H1 (cell line): ENCODE measurements at regions not wholly inside any gene's neighbourhood (a gene's known extent, or its start where the extent isn't known, plus 50 kb on each side); places are given as distances from the start of the nearest gene placed in this dataset.

Experiments used
- CTCF ChIA-PET: fragments of 300-600 bp; sonication (Branson Sonifier 250); formaldehyde crosslinking; loops from one replicate; lab custom pipeline; 2021; ENCODE audit not compliant: partially characterized antibody; lab: Charles Lee
- POLR2A ChIA-PET: fragments of 300-600 bp; sonication (Branson Sonifier 250); formaldehyde crosslinking; loops from one replicate; lab custom pipeline; 2021; ENCODE audit warnings: inconsistent platforms; ENCODE audit not compliant: partially characterized antibody; lab: Charles Lee
- DNase-seq, 2 experiments: peaks; one replicate each; pipeline versions ENCODE4 v3.0.0 to v3.0.0-alpha.2; 2010 to 2022; ENCODE audit warnings: low spot score in 2 of 2, low read depth in 1 of 2, mixed read lengths in 1 of 2
- FAIRE-seq: peaks from 2 replicates; lab custom pipeline; 2011; peaks lifted over from hg19 to GRCh38; lab: Jason Lieb, UNC
- H2AFZ ChIP-seq: 2 replicates; pipeline ENCODE4 v1.8.1; 2012; ENCODE audit warnings: low read length, inconsistent platforms
- H2AK5ac ChIP-seq: 2 replicates; pipeline ENCODE4 v1.6.1; 2013; ENCODE audit warnings: low read depth, low read length
- H2BK120ac ChIP-seq: replicated peaks from 2 replicates; pipeline ENCODE3; 2013; ENCODE audit warnings: low read depth, low read length, inconsistent platforms
- H2BK12ac ChIP-seq: 2 replicates; pipeline ENCODE4 v1.6.1; 2013; ENCODE audit warnings: low read depth, low read length
- H2BK15ac ChIP-seq: 2 replicates; pipeline ENCODE4 v1.6.1; 2013; ENCODE audit warnings: low read length
- H2BK20ac ChIP-seq: 2 replicates; pipeline ENCODE4 v1.6.1; 2013; ENCODE audit warnings: low read length
- H2BK5ac ChIP-seq: 2 replicates; pipeline ENCODE4 v1.6.1; 2013; ENCODE audit warnings: low read depth, low read length
- H3K14ac ChIP-seq: 2 replicates; pipeline ENCODE4 v1.6.1; 2013; ENCODE audit warnings: inconsistent platforms; ENCODE audit not compliant: insufficient read length
- H3K18ac ChIP-seq: 2 replicates; pipeline ENCODE4 v1.6.1; 2013; ENCODE audit warnings: low read length; ENCODE audit errors: extremely low read depth
- H3K23ac ChIP-seq: 2 replicates; pipeline ENCODE4 v1.6.1; 2013; ENCODE audit warnings: inconsistent platforms; ENCODE audit not compliant: insufficient read length
- H3K23me2 ChIP-seq: 2 replicates; pipeline ENCODE4 v1.6.1; 2013; ENCODE audit warnings: low read depth, low read length
- H3K27ac ChIP-seq: 2 replicates; pipeline ENCODE4 v1.6.1; 2011; ENCODE audit warnings: low read depth, low read length, inconsistent platforms
- H3K27me3 ChIP-seq, 4 experiments: replicated peaks in 1 of 4; 1 replicate in 1 of 4; 2 replicates in 3 of 4; pipeline versions ENCODE4 v1.6.1 to v1.8.1; 2011 to 2013; ENCODE audit warnings: low read length in 3 of 4, mild to moderate bottlenecking in 3 of 4, inconsistent platforms in 2 of 4, mixed read lengths in 2 of 4, moderate library complexity in 1 of 4; ENCODE audit not compliant: control insufficient read depth in 3 of 4, insufficient read depth in 3 of 4; ENCODE audit errors: extremely low read depth in 1 of 4
- H3K36me3 ChIP-seq, 4 experiments: 2 replicates each; pipeline versions ENCODE4 v1.6.1 to v1.8.1; 2011 to 2013; ENCODE audit warnings: mild to moderate bottlenecking in 4 of 4, low read length in 3 of 4, moderate library complexity in 2 of 4, control low read depth in 1 of 4, inconsistent platforms in 1 of 4; ENCODE audit not compliant: insufficient read depth in 4 of 4, control insufficient read depth in 2 of 4
- H3K4ac ChIP-seq: replicated peaks from 2 replicates; pipeline ENCODE3; 2013; ENCODE audit warnings: low read length, low read depth, mixed read lengths, inconsistent platforms; ENCODE audit not compliant: insufficient read length
- H3K4me1 ChIP-seq, 4 experiments: replicated peaks in 1 of 4; 1 replicate in 1 of 4; 2 replicates in 3 of 4; pipeline versions ENCODE4 v1.6.1 to v1.8.1; 2011 to 2013; ENCODE audit warnings: low read length in 3 of 4, inconsistent platforms in 2 of 4, mixed read lengths in 1 of 4; ENCODE audit not compliant: insufficient read depth in 4 of 4, control insufficient read depth in 3 of 4
- H3K4me2 ChIP-seq, 2 experiments: 2 replicates each; pipeline versions ENCODE4 v1.6.1 to v1.8.1; 2011 to 2013; ENCODE audit warnings: low read depth in 2 of 2, low read length in 2 of 2, control low read depth in 1 of 2, inconsistent platforms in 1 of 2, mild to moderate bottlenecking in 1 of 2; ENCODE audit not compliant: insufficient read depth in 1 of 2
- H3K4me3 ChIP-seq, 4 experiments: fragments of 200-600, 300-600 bp in 1 of 4; sonication (generic), shearing (Covaris generic), sonication (Bioruptor Twin) in 1 of 4; 2 replicates each; pipeline versions ENCODE4 v1.5.1 to v1.8.1; 2011 to 2016; ENCODE audit warnings: low read length in 4 of 4, low read depth in 3 of 4, control low read depth in 2 of 4, inconsistent platforms in 2 of 4, mild to moderate bottlenecking in 2 of 4, mixed read lengths in 1 of 4, moderate library complexity in 1 of 4; ENCODE audit not compliant: insufficient read depth in 2 of 4; ENCODE audit errors: extremely low read depth in 1 of 4
- H3K56ac ChIP-seq: replicated peaks from 2 replicates; pipeline ENCODE3; 2013; ENCODE audit warnings: low read depth, mild to moderate bottlenecking, mixed read lengths, low read length, inconsistent platforms; ENCODE audit not compliant: insufficient read length
- H3K79me1 ChIP-seq: 2 replicates; pipeline ENCODE4 v1.6.1; 2013; ENCODE audit warnings: low read depth, low read length, control low read depth
- H3K79me2 ChIP-seq, 2 experiments: 2 replicates each; pipeline versions ENCODE4 v1.6.1 to v1.8.1; 2012 to 2013; ENCODE audit warnings: low read length in 2 of 2, mild to moderate bottlenecking in 2 of 2, inconsistent platforms in 1 of 2; ENCODE audit not compliant: insufficient read depth in 2 of 2, control insufficient read depth in 1 of 2
- H3K9ac ChIP-seq, 4 experiments: replicated peaks in 1 of 4; 1 replicate in 1 of 4; 2 replicates in 3 of 4; pipeline versions ENCODE4 v1.6.1 to v1.8.1; 2011 to 2013; ENCODE audit warnings: low read depth in 3 of 4, low read length in 3 of 4, control low read depth in 2 of 4, mild to moderate bottlenecking in 2 of 4, moderate library complexity in 2 of 4, inconsistent platforms in 1 of 4; ENCODE audit errors: extremely low read depth in 1 of 4
- H3K9me3 ChIP-seq, 2 experiments: 2 replicates each; pipeline versions ENCODE4 v1.6.1 to v1.8.1; 2012 to 2013; ENCODE audit warnings: mild to moderate bottlenecking in 2 of 2, moderate library complexity in 2 of 2, control low read depth in 1 of 2, inconsistent platforms in 1 of 2, low read depth in 1 of 2, low read length in 1 of 2, mixed read lengths in 1 of 2; ENCODE audit not compliant: insufficient read depth in 2 of 2
- H4K20me1 ChIP-seq, 2 experiments: replicated peaks in 1 of 2; 2 replicates each; pipeline versions ENCODE3 to v1.8.1; 2011 to 2013; ENCODE audit warnings: inconsistent platforms in 2 of 2, low read length in 2 of 2, mild to moderate bottlenecking in 1 of 2; ENCODE audit not compliant: insufficient read depth in 2 of 2, control insufficient read depth in 1 of 2
- H4K5ac ChIP-seq: 2 replicates; pipeline ENCODE4 v1.6.1; 2013; ENCODE audit warnings: low read length, low read depth, mixed read lengths, inconsistent platforms; ENCODE audit not compliant: insufficient read length
- H4K8ac ChIP-seq: 2 replicates; pipeline ENCODE4 v1.8.0; 2013; ENCODE audit warnings: mild to moderate bottlenecking, moderate library complexity, low read length, inconsistent platforms; ENCODE audit not compliant: insufficient read depth; ENCODE audit errors: extremely low read depth
- H4K91ac ChIP-seq: replicated peaks from 2 replicates; pipeline ENCODE3; 2013; ENCODE audit warnings: low read length, mixed read lengths, inconsistent platforms; ENCODE audit not compliant: insufficient read length
- BACH1 ChIP-seq: IDR thresholded peaks from 2 replicates; pipeline ENCODE4 v1.6.1; 2012; ENCODE audit warnings: low read length, improper control_type of control experiment
- CBX8 ChIP-seq: fragments of 300-800, 300-1000 bp; sonication (generic); IDR thresholded peaks from 2 replicates; pipeline ENCODE4 v1.7.1; 2016; ENCODE audit warnings: low read depth, low read length, borderline replicate concordance
- CHD1 ChIP-seq: IDR thresholded peaks from 2 replicates; pipeline ENCODE4 v1.6.1; 2012; ENCODE audit warnings: low read depth, low read length, improper control_type of control experiment
- CREB1 ChIP-seq: IDR thresholded peaks from 2 replicates; pipeline ENCODE4 v1.6.1; 2012; ENCODE audit warnings: inconsistent platforms
- EGR1 ChIP-seq: IDR thresholded peaks from 2 replicates; pipeline ENCODE4 v1.6.1; 2011; ENCODE audit warnings: low read depth, low read length, borderline replicate concordance
- GABPA ChIP-seq: IDR thresholded peaks from 2 replicates; pipeline ENCODE4 v1.6.1; 2011; ENCODE audit warnings: mild to moderate bottlenecking, low read length, moderate library complexity, borderline replicate concordance; ENCODE audit not compliant: insufficient read depth
- HDAC2 ChIP-seq, 2 experiments: fragments of 300-600 bp in 1 of 2; sonication (generic) in 1 of 2; IDR thresholded peaks; 2 replicates each; pipeline ENCODE4 v1.6.1; 2011 to 2012; ENCODE audit warnings: low read depth in 2 of 2, low read length in 2 of 2, mild to moderate bottlenecking in 2 of 2, moderate library complexity in 2 of 2, borderline replicate concordance in 1 of 2, inconsistent platforms in 1 of 2
- JUN ChIP-seq: IDR thresholded peaks from 2 replicates; pipeline ENCODE4 v1.6.1; 2011; ENCODE audit warnings: low read depth, mild to moderate bottlenecking, improper control_type of control experiment, low read length
- RXRA ChIP-seq: IDR thresholded peaks from 2 replicates; pipeline ENCODE4 v1.6.1; 2011; ENCODE audit warnings: low read depth, mild to moderate bottlenecking, low read length, moderate library complexity; ENCODE audit not compliant: insufficient read depth
- SIN3A ChIP-seq, 2 experiments: IDR thresholded peaks in 1 of 2; conservative IDR thresholded peaks in 1 of 2; 2 replicates each; pipeline ENCODE4 v1.6.1; 2011 to 2012; ENCODE audit warnings: low read length in 2 of 2, improper control_type of control experiment in 1 of 2, low read depth in 1 of 2, mild to moderate bottlenecking in 1 of 2
- SP1 ChIP-seq: IDR thresholded peaks from 2 replicates; pipeline ENCODE4 v1.6.1; 2011; ENCODE audit warnings: low read depth, low read length
- SP2 ChIP-seq: IDR thresholded peaks from 2 replicates; pipeline ENCODE4 v1.6.1; 2012; ENCODE audit warnings: mild to moderate bottlenecking, low read length, inconsistent platforms
- SP4 ChIP-seq: IDR thresholded peaks from 2 replicates; pipeline ENCODE4 v1.6.1; 2012; ENCODE audit warnings: low read length, inconsistent platforms
- SRF ChIP-seq: IDR thresholded peaks from 2 replicates; pipeline ENCODE4 v1.6.1; 2011; ENCODE audit warnings: mild to moderate bottlenecking, low read depth, low read length, moderate library complexity
- YY1 ChIP-seq: IDR thresholded peaks from 2 replicates; pipeline ENCODE4 v1.6.1; 2011; ENCODE audit warnings: low read depth, mild to moderate bottlenecking, low read length
- ZNF274 ChIP-seq: IDR thresholded peaks from 2 replicates; pipeline ENCODE4 v1.7.0; 2012; ENCODE audit warnings: low read length, borderline replicate concordance; ENCODE audit errors: extremely low read depth
- WGBS, 2 experiments: shearing (Covaris generic) in 1 of 2; methylation state at CpG; one replicate each; pipeline versions ENCODE4 v1.1.6 to v1.1.7; 2013 to 2015; ENCODE audit warnings: low lambda C conversion rate in 2 of 2, mixed read lengths in 2 of 2, inconsistent platforms in 1 of 2, low coverage in 1 of 2, missing lambda C conversion rate in 1 of 2; ENCODE audit not compliant: insufficient replicate concordance in 2 of 2, insufficient coverage in 1 of 2, insufficient read length in 1 of 2; ENCODE audit errors: extremely low coverage in 1 of 2, missing lambda C conversion rate in 1 of 2; 5-methylcytosine and 5-hydroxymethylcytosine counted together

DNA sequence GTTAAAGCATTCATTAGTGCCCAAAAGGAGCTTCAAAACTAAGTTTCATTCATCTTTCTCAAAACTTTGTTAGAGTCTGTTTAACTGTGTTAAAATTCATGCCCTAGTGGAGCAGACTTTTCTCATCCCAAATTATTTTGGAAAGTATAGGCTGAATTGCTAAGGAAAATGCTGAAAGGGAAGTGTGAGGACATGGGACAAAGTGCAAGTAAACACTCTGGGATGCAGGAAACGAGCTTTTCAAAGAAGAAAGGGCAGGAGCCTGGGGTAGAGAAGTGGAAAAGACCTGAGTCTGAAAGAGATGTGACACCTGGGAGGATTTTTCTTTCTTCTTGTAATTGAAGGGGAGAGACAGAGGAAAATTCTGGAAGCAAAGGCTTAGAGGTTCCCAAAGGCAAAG is 93.1 kb upstream of the ANKRD1 start:
- Histone ChIP-seq H3K4me1 (no peaks in the 10 kb centered on the region), H3K14ac (no peak overlapping the region), H3K4ac (no peak overlapping the region), H4K91ac (no peak overlapping the region), H4K20me1 (no peaks in the 10 kb centered on the region), H2AK5ac (no peak overlapping the region), H3K27me3 (no peaks in the 10 kb centered on the region; a peak in 1 of 7 replicates), H2BK12ac (no peak overlapping the region), H3K79me2 (no peaks in the 10 kb centered on the region), H4K8ac (no peak overlapping the region), H3K4me3 (no peak overlapping the region), H3K27ac (no peak overlapping the region), H3K36me3 (no peaks in the 10 kb centered on the region), H4K5ac (no peak overlapping the region), H2BK5ac (no peak overlapping the region), H3K9me3 (no peaks in the 10 kb centered on the region), H3K79me1 (no peaks in the 10 kb centered on the region), H2BK20ac (no peak overlapping the region), H2BK120ac (no peak overlapping the region), H3K18ac (no peak overlapping the region), H3K4me2 (no peak overlapping the region), H3K9ac (no peak overlapping the region), H2BK15ac (no peak overlapping the region), H2AFZ (no peak overlapping the region), H3K23me2 (no peaks in the 10 kb centered on the region), H3K23ac (no peak overlapping the region), H3K56ac (no peak overlapping the region)
- ChIA-PET CTCF (interaction anchor here (0.9 to 7.8 kb wide), 7 partner anchors 9 to 234 kb away, joined by 3 to 69 read pairs (median 3); no protein-coding TSS in a partner anchor), POLR2A (no interaction called here)
- WGBS, 2 experiments = 69% methylated on average over 1 of the region's 1 CpG; no CpG with 5 or more reads in 1 of the 2 experiments
- no peak for FAIRE-seq
- TF ChIP-seq EGR1 (no peak), SP4 (no peak), CREB1 (no peak), SP1 (no peak), RXRA (no peak), SP2 (no peak), BACH1 (no peak), CHD1 (no peak), CBX8 (no peak), JUN (no peak), SIN3A (conservative IDR thresholded peaks at IDR 0.05 in 1 of 2, IDR thresholded peaks at IDR 0.05 in 1 of 2; ENCODE audit: low read depth in 1 of 2, low read length in 2 of 2) (no peak), SRF (no peak), YY1 (no peak), ZNF274 (no peak), HDAC2 (IDR thresholded peaks at IDR 0.05; ENCODE audit: borderline replicate concordance in 1 of 2, low read depth in 2 of 2, low read length in 2 of 2) (no peak), GABPA (no peak)
- no peak for DNase-seq
